Spleen (tissue), 11 donors: ENCODE measurements at regions not wholly inside any gene's neighbourhood (a gene's known extent, or its start where the extent isn't known, plus 50 kb on each side); places are given as distances from the start of the nearest gene placed in this dataset.

Source experiments
- DNase-seq: peaks from one replicate; pipeline ENCODE4 v3.0.0-alpha.2; 2020
- H3K27ac ChIP-seq, 8 donors: fragments of 200-600 bp; sonication (generic) in 7 of 8; 1 replicate in 4 of 8; 2 replicates in 4 of 8; pipeline versions ENCODE4 v1.5.0 to v1.8.0; 2016 to 2021; ENCODE audit warnings: inconsistent platforms in 4 of 8, mild to moderate bottlenecking in 4 of 8, moderate library complexity in 1 of 8
- H3K27me3 ChIP-seq, 7 donors: fragments of 200-600 bp; sonication (generic) in 6 of 7; replicated peaks in 1 of 7; 1 replicate in 4 of 7; 2 replicates in 3 of 7; pipeline versions ENCODE4 v1.5.0 to v1.8.0; 2016 to 2021; ENCODE audit warnings: inconsistent platforms in 3 of 7, mild to moderate bottlenecking in 1 of 7
- H3K36me3 ChIP-seq, 6 donors: fragments of 200-600 bp; sonication (generic) in 5 of 6; 1 replicate in 4 of 6; 2 replicates in 2 of 6; pipeline versions ENCODE4 v1.5.0 to v1.8.0; 2016 to 2021; ENCODE audit warnings: inconsistent platforms in 2 of 6
- H3K4me1 ChIP-seq, 6 donors: fragments of 200-600 bp; sonication (generic) in 5 of 6; 1 replicate in 3 of 6; 2 replicates in 3 of 6; pipeline versions ENCODE4 v1.5.0 to v1.8.0; 2016 to 2021; ENCODE audit warnings: inconsistent platforms in 3 of 6
- H3K4me3 ChIP-seq, 8 donors: fragments of 200-600 bp; sonication (generic) in 7 of 8; 1 replicate in 4 of 8; 2 replicates in 4 of 8; pipeline versions ENCODE4 v1.5.0 to v1.8.0; 2016 to 2021; ENCODE audit warnings: inconsistent platforms in 4 of 8, mild to moderate bottlenecking in 4 of 8, moderate library complexity in 2 of 8
- H3K9me3 ChIP-seq, 8 donors: fragments of 200-600 bp; sonication (generic) in 7 of 8; 1 replicate in 4 of 8; 2 replicates in 4 of 8; pipeline versions ENCODE4 v1.5.0 to v1.8.0; 2016 to 2021; ENCODE audit warnings: inconsistent platforms in 4 of 8
- POLR2A ChIP-seq, 3 donors: fragments of 450-650 bp; IDR thresholded peaks; one replicate each; pipeline ENCODE4 v1.5.1; 2017; ENCODE audit warnings: antibody characterized with exemption in 3 of 3, mild to moderate bottlenecking in 1 of 3
- POLR2AphosphoS5 ChIP-seq, 3 donors: sonication (generic); formaldehyde crosslinking; IDR thresholded peaks; one replicate each; pipeline ENCODE4 v1.5.1; 2017; ENCODE audit warnings: antibody characterized with exemption in 3 of 3
- WGBS, 5 donors: extraction: QIAGEN DNeasy Blood & Tissue Kit in 3 of 5; methylation state at CpG; one replicate each; pipeline versions ENCODE4 v1.1.5 to v1.1.7; 2013 to 2018; 5-methylcytosine and 5-hydroxymethylcytosine counted together
- intact Hi-C: fragments of 100-400 bp; cut with DNase I; formaldehyde crosslinking; loops from one replicate; pipeline ENCODE4 v1.15.0; 2023; ENCODE audit warnings: low total_unique reads
- TF ChIP-seq, protein P1 (sequence below), 11 experiments: fragments of 200-600 bp in 7 of 11; fragments of 450-650 bp in 4 of 11; sonication (generic) in 4 of 11; IDR thresholded peaks in 8 of 11; conservative IDR thresholded peaks in 3 of 11; 1 replicate in 7 of 11; 2 replicates in 4 of 11; pipeline versions ENCODE4 v1.4.0 to v1.8.0; 2016 to 2021; ENCODE audit warnings: antibody characterized with exemption in 11 of 11, inconsistent platforms in 4 of 11, mild to moderate bottlenecking in 1 of 11
- donor health status: healthy with polysubstance abuse.
- donor health status: DM: no; HTN: no; CAD: no; lungs with moderate emphysema.
- donor health status: DM: no; HTN: no; CAD: no.
- donor health status: Bipolar disorder and iron deficiency.
- donor health status: healthy.
- donor health status: DM: no; HTN: no; CAD: no.
- donor health status: DM: yes; HTN: yes; CAD: no.

GRCh38 chr2:168338803-168339437 is 91.5 kb upstream of the STK39 start:
- intact Hi-C loops: loop anchor here (10.0 kb wide), 1 partner anchor 204 kb away; no protein-coding TSS in a partner anchor
- Histone ChIP-seq H3K27me3 (no peaks in the 10 kb centered on the region), H3K36me3 (no peaks in the 10 kb centered on the region), H3K9me3 (no peaks in the 10 kb centered on the region), H3K27ac (no peak overlapping the region), H3K4me3 (no peak overlapping the region), H3K4me1 (no peaks in the 10 kb centered on the region)
- no peak for TF ChIP-seq POLR2AphosphoS5 (IDR thresholded peaks at IDR 0.05)
- no peak for TF ChIP-seq POLR2A (IDR thresholded peaks at IDR 0.05)
- 40 to 74% (median 46%) methylated on average over 1 of the region's 1 CpG for WGBS, 5 donors
- no peak for DNase-seq

DNA sequence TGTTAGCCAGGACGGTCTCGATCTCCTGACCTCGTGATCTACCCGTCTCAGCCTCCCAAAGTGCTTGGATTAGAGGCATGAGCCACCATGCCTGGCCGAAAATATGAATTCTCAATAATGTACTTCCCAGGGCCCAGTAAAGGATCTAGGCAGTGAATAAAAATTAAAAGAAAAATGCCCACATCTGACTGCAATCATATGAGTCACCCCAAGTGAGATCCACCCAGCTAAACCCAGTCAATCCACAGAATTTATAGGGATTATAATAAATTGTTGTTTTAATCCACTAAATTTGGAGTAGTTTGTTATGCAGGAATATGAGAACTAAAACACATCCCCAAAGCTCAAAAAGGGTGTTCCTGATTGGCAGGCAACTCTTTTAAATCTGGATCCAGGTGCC is 93.5 kb upstream of the STK39 start:
- 84 to 95% (median 94%) methylated on average over 5 of the region's 5 CpGs for WGBS, 5 donors
- Histone ChIP-seq H3K9me3 (no peaks in the 10 kb centered on the region), H3K27ac (no peak overlapping the region), H3K27me3 (peaks cover 0 to 4% (median 0%) of the 10 kb centered on the region in 7 donors), H3K4me1 (peaks cover 0 to 10% (median 0%) of the 10 kb centered on the region in 6 donors), H3K4me3 (no peak overlapping the region), H3K36me3 (no peaks in the 10 kb centered on the region)
- DNase-seq: no peak
- intact Hi-C loops: no loop called here
- TF ChIP-seq POLR2A (IDR thresholded peaks at IDR 0.05) (no peak), POLR2AphosphoS5 (IDR thresholded peaks at IDR 0.05) (no peak)
- TF ChIP-seq, protein P1, sequence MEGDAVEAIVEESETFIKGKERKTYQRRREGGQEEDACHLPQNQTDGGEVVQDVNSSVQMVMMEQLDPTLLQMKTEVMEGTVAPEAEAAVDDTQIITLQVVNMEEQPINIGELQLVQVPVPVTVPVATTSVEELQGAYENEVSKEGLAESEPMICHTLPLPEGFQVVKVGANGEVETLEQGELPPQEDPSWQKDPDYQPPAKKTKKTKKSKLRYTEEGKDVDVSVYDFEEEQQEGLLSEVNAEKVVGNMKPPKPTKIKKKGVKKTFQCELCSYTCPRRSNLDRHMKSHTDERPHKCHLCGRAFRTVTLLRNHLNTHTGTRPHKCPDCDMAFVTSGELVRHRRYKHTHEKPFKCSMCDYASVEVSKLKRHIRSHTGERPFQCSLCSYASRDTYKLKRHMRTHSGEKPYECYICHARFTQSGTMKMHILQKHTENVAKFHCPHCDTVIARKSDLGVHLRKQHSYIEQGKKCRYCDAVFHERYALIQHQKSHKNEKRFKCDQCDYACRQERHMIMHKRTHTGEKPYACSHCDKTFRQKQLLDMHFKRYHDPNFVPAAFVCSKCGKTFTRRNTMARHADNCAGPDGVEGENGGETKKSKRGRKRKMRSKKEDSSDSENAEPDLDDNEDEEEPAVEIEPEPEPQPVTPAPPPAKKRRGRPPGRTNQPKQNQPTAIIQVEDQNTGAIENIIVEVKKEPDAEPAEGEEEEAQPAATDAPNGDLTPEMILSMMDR (IDR thresholded peaks at IDR 0.05 in 8 of 11, conservative IDR thresholded peaks at IDR 0.05 in 3 of 11): no peak

- intact Hi-C loops: no loop called here
- H3K4me1 ChIP-seq: peaks cover 0 to 25% (median 5%) of the 10 kb centered on the region in 6 donors
- no peak for DNase-seq
- TF ChIP-seq POLR2A (IDR thresholded peaks at IDR 0.05): no peak
- no peak for TF ChIP-seq POLR2AphosphoS5 (IDR thresholded peaks at IDR 0.05)
- TF ChIP-seq, protein P1 (IDR thresholded peaks at IDR 0.05 in 8 of 11, conservative IDR thresholded peaks at IDR 0.05 in 3 of 11): no peak
- H3K27ac ChIP-seq: no peak overlapping the region
- no peaks in the 10 kb centered on the region for H3K36me3 ChIP-seq
- H3K27me3 ChIP-seq: peaks cover 0 to 6% (median 0%) of the 10 kb centered on the region in 7 donors
- no peaks in the 10 kb centered on the region for H3K9me3 ChIP-seq
- WGBS, 5 donors: 81 to 92% (median 86%) methylated on average over 5 of the region's 5 CpGs
- H3K4me3 ChIP-seq: no peak overlapping the region
Observed at GRCh38 chr2:168343586-168343985, 96.2 kb upstream of the STK39 start.

GRCh38 chr2:168344706-168345105 is 97.3 kb upstream of the STK39 start:
- 89 to 94% (median 93%) methylated on average over 4 to 5 of the region's 5 CpGs for WGBS, 5 donors
- Histone ChIP-seq H3K9me3 (no peaks in the 10 kb centered on the region), H3K27me3 (peaks cover 0 to 11% (median 0%) of the 10 kb centered on the region in 7 donors), H3K36me3 (no peaks in the 10 kb centered on the region), H3K27ac (no peak overlapping the region), H3K4me3 (no peak overlapping the region), H3K4me1 (peaks cover 0 to 25% (median 5%) of the 10 kb centered on the region in 6 donors)
- no peak for DNase-seq
- TF ChIP-seq POLR2A (IDR thresholded peaks at IDR 0.05) (no peak), POLR2AphosphoS5 (IDR thresholded peaks at IDR 0.05) (no peak)
- TF ChIP-seq, protein P1 (IDR thresholded peaks at IDR 0.05 in 8 of 11, conservative IDR thresholded peaks at IDR 0.05 in 3 of 11): no peak
- intact Hi-C loops: loop anchor here (5.0 kb wide), 2 partner anchors 413 to 578 kb away; no protein-coding TSS in a partner anchor
